HG03064 (cell line): ENCODE measurements at regions not wholly inside any gene's neighbourhood (a gene's known extent, or its start where the extent isn't known, plus 50 kb on each side); places are given as distances from the start of the nearest gene placed in this dataset.

ENCODE experiments used
- ATAC-seq: cut with Tn5 transposase; IDR thresholded peaks from one replicate; pipeline ENCODE4 v1.9.1; 2021; ENCODE audit warnings: low read depth; ENCODE audit not compliant: unreplicated experiment

- ATAC-seq: no peak
These were observed 837.3 kb upstream of the SOX9 start for GRCh38 chr17:71283486-71283885.

GRCh38 chr17:71284032-71284755, 836.6 kb upstream of the SOX9 start:
- ATAC-seq: no peak

- no peak for ATAC-seq
These were observed 834.2 kb upstream of the SOX9 start for GRCh38 chr17:71286625-71287024.

GRCh38 chr17:71287071-71287823, 833.6 kb upstream of the SOX9 start:
- ATAC-seq: no peak

GRCh38 chr17:71292006-71292405, 828.8 kb upstream of the SOX9 start:
- ATAC-seq: no peak

GRCh38 chr17:71296005-71296404, 824.8 kb upstream of the SOX9 start:
- no peak for ATAC-seq

- no peak for ATAC-seq
These were observed 819.8 kb upstream of the SOX9 start for GRCh38 chr17:71301063-71301462.

- ATAC-seq: no peak
These were observed 817.9 kb upstream of the SOX9 start for GRCh38 chr17:71302721-71303549.

- no peak for ATAC-seq
These were observed 816.2 kb upstream of the SOX9 start for GRCh38 chr17:71304498-71305158.

GRCh38 chr17:71313866-71314265, 807.0 kb upstream of the SOX9 start:
- no peak for ATAC-seq

- ATAC-seq: no peak
These were observed 805.3 kb upstream of the SOX9 start for GRCh38 chr17:71315568-71315967.

GRCh38 chr17:71316176-71316897, 804.5 kb upstream of the SOX9 start:
- ATAC-seq: no peak

GRCh38 chr17:71320009-71320796, 800.6 kb upstream of the SOX9 start:
- ATAC-seq: no peak

- no peak for ATAC-seq
These were observed 795.7 kb upstream of the SOX9 start for GRCh38 chr17:71325117-71325516.

- ATAC-seq: no peak
These were observed 794.9 kb upstream of the SOX9 start for GRCh38 chr17:71325886-71326285.

GRCh38 chr17:71327376-71328059, 793.3 kb upstream of the SOX9 start:
- no peak for ATAC-seq

- ATAC-seq: no peak
These were observed 791.3 kb upstream of the SOX9 start for GRCh38 chr17:71329310-71330098.

GRCh38 chr17:71330099-71330375, 790.8 kb upstream of the SOX9 start:
- ATAC-seq: no peak
